ENCODE measurements at regions not wholly inside any gene's neighbourhood (a gene's known extent, or its start where the extent isn't known, plus 50 kb on each side); places are given as distances from the start of the nearest gene placed in this dataset.

- Histone ChIP-seq H3K27ac (no peak overlapping the region), H3K4me1 (ENCODE audit: control insufficient read depth in 1 of 2, low read depth in 2 of 2) (no peaks in the 10 kb centered on the region), H3K9me3 (no peaks in the 10 kb centered on the region), H3K36me3 (no peaks in the 10 kb centered on the region), H3K27me3 (replicated peaks; ENCODE audit: insufficient read depth) (no peaks in the 10 kb centered on the region), H3K4me3 (no peak overlapping the region)
- DNase-seq (ENCODE audit: low spot score) = no peak
- no peak for ATAC-seq (ENCODE audit: insufficient number of reproducible peaks, low FRiP score, low read depth)
- TF ChIP-seq, protein P1, sequence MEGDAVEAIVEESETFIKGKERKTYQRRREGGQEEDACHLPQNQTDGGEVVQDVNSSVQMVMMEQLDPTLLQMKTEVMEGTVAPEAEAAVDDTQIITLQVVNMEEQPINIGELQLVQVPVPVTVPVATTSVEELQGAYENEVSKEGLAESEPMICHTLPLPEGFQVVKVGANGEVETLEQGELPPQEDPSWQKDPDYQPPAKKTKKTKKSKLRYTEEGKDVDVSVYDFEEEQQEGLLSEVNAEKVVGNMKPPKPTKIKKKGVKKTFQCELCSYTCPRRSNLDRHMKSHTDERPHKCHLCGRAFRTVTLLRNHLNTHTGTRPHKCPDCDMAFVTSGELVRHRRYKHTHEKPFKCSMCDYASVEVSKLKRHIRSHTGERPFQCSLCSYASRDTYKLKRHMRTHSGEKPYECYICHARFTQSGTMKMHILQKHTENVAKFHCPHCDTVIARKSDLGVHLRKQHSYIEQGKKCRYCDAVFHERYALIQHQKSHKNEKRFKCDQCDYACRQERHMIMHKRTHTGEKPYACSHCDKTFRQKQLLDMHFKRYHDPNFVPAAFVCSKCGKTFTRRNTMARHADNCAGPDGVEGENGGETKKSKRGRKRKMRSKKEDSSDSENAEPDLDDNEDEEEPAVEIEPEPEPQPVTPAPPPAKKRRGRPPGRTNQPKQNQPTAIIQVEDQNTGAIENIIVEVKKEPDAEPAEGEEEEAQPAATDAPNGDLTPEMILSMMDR (IDR thresholded peaks at IDR 0.05) = no peak
Observed at GRCh38 chr2:225130093-225130492, 87.8 kb upstream of the DOCK10 start.

- H3K27me3 ChIP-seq (replicated peaks; ENCODE audit: insufficient read depth) = no peaks in the 10 kb centered on the region
- no peaks in the 10 kb centered on the region for H3K4me1 ChIP-seq (ENCODE audit: control insufficient read depth in 1 of 2, low read depth in 2 of 2)
- no peak overlapping the region for H3K4me3 ChIP-seq
- H3K9me3 ChIP-seq = no peaks in the 10 kb centered on the region
- no peaks in the 10 kb centered on the region for H3K36me3 ChIP-seq
- DNase-seq (ENCODE audit: low spot score) = no peak
- H3K27ac ChIP-seq = no peak overlapping the region
- TF ChIP-seq, protein P1 (IDR thresholded peaks at IDR 0.05) = no peak
- ATAC-seq (ENCODE audit: insufficient number of reproducible peaks, low FRiP score, low read depth) = no peak
Observed at GRCh38 chr2:225124311-225125017, 82.2 kb upstream of the DOCK10 start.

DNA sequence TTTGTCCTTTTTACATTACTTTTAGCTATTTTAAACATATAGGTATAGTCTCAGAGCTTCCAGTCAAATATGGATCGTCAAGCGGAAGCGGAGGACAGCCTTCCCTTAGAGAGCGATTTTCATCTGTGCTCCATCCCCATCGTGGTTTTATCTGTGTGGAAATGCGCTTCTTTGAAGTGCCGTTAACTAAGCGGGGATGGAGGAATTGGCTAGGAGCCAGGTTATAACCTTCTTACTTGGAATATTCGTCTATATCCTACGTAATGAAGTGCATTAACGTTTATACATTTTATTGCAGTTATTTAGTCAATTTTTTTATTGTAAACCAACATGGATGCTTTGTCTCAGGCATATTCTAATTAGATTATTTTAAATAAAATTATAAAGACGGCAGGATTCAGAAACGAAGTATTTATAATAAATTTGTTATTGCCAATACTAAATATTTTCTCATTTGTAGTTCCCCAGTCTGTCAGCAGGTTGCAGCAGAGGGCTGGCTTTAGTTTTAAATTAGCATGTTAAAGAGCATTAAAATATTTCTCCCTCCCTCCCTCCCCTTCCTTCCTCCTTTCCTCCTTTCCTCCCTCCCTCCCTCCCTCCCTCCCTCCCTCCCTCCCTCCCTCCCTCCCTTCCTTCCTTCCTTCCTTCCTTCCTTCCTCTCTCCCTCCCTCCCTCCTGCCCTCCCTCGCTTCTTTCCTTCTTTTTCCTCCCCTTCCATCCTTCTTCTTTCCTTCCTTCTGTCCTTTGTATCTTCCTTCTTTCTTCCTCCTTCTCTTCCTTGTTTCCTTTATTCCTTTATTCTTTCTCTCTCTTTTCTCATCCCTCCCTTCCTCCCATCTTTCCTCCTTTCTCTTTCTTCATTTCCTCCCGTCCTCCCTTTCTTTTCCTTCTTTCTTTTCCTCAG, 80.6 kb upstream of the DOCK10 start:
- Histone ChIP-seq H3K9me3 (no peaks in the 10 kb centered on the region), H3K4me3 (no peak overlapping the region), H3K36me3 (no peaks in the 10 kb centered on the region), H3K27me3 (replicated peaks; ENCODE audit: insufficient read depth) (no peaks in the 10 kb centered on the region), H3K27ac (no peak overlapping the region), H3K4me1 (ENCODE audit: control insufficient read depth in 1 of 2, low read depth in 2 of 2) (peaks cover 0 to 3% of the 10 kb centered on the region in 2 donors)
- ATAC-seq (ENCODE audit: insufficient number of reproducible peaks, low FRiP score, low read depth) = no peak
- TF ChIP-seq, protein P1 (IDR thresholded peaks at IDR 0.05) = peak; percentile 36
- no peak for DNase-seq (ENCODE audit: low spot score)

DNA sequence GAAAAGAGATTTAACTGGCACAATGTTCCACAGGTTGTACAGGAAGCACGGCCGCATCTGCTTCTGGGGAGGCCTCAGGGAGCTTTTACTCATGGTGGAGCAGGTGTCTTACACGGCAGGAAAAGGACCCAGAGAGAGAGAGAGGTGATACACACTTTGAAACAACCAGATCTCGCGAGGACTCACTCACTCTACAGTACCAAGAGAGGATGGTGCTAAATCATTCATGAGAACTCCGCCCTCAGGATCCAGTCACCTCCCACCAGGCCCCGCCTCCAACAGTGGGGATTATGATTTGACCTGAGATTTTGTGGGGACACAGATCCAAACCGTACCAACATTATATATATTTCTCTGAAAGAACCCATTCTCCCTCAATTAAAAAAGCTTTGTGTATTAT, 79.7 kb upstream of the DOCK10 start:
- H3K4me3 ChIP-seq = no peak overlapping the region
- no peak overlapping the region for H3K27ac ChIP-seq
- DNase-seq (ENCODE audit: low spot score) = no peak
- H3K4me1 ChIP-seq (ENCODE audit: control insufficient read depth in 1 of 2, low read depth in 2 of 2) = peaks cover 0 to 9% of the 10 kb centered on the region in 2 donors
- TF ChIP-seq, protein P1 (IDR thresholded peaks at IDR 0.05) = no peak
- no peaks in the 10 kb centered on the region for H3K9me3 ChIP-seq
- H3K27me3 ChIP-seq (replicated peaks; ENCODE audit: insufficient read depth) = no peaks in the 10 kb centered on the region
- H3K36me3 ChIP-seq = no peaks in the 10 kb centered on the region
- no peak for ATAC-seq (ENCODE audit: insufficient number of reproducible peaks, low FRiP score, low read depth)

DNA sequence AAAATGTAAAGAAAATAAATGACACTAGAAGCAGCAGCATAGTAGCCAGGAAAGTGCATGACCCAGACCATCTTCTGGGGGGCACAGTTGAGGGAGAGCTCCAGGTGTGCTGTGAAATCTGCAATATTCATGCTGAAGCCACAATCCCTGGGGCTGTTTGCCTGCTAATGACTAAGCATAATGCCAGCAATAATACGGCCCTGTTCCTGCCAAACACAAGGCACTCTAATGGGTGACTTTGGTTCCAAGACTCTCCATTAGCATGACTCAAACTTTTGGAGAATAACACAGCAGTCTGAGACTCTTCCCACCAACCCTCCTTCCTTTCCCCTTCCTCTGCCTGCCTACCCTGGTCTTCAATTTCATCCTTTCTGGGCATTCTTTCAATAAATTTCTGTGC, 77.9 kb upstream of the DOCK10 start:
- TF ChIP-seq, protein P1 (IDR thresholded peaks at IDR 0.05) = no peak
- H3K27me3 ChIP-seq (replicated peaks; ENCODE audit: insufficient read depth) = no peaks in the 10 kb centered on the region
- no peak overlapping the region for H3K4me3 ChIP-seq
- DNase-seq (ENCODE audit: low spot score) (no peak), ATAC-seq (ENCODE audit: insufficient number of reproducible peaks, low FRiP score, low read depth) (peak; percentile 76)
- peaks cover 0 to 10% of the 10 kb centered on the region in 2 donors for H3K4me1 ChIP-seq (ENCODE audit: control insufficient read depth in 1 of 2, low read depth in 2 of 2)
- H3K9me3 ChIP-seq = no peaks in the 10 kb centered on the region
- no peaks in the 10 kb centered on the region for H3K36me3 ChIP-seq
- no peak overlapping the region for H3K27ac ChIP-seq
